GM23338 (cell line): ENCODE measurements at regions not wholly inside any gene's neighbourhood (a gene's known extent, or its start where the extent isn't known, plus 50 kb on each side); places are given as distances from the start of the nearest gene placed in this dataset.

Experiments
- ATAC-seq: fragments of 200-7000 bp; cut with Tn5 transposase; 3 replicates; pipeline ENCODE4 v1.9.1; 2020
- DNase-seq: peaks from one replicate; pipeline ENCODE4 v3.0.0-alpha.2; 2015; ENCODE audit warnings: low spot score
- H2AFZ ChIP-seq: fragments of 200-600 bp; sonication (generic); 2 replicates; pipeline ENCODE4 v1.8.0; 2016; ENCODE audit warnings: antibody characterized with exemption, mild to moderate bottlenecking, moderate library complexity
- H3F3A ChIP-seq: fragments of 200-600 bp; sonication (generic); replicated peaks from 2 replicates; pipeline ENCODE4 v1.8.0; 2017; ENCODE audit warnings: antibody characterized with exemption, mixed run types, low read depth
- H3K27ac ChIP-seq: fragments of 200-600 bp; sonication (generic); 2 replicates; pipeline ENCODE4 v1.6.1; 2016; ENCODE audit warnings: low read depth
- H3K27me3 ChIP-seq: fragments of 200-600 bp; sonication (generic); 2 replicates; pipeline ENCODE4 v1.8.0; 2016; ENCODE audit warnings: mild to moderate bottlenecking, mixed run types, moderate library complexity; ENCODE audit not compliant: insufficient read depth
- H3K36me3 ChIP-seq: fragments of 200-600 bp; sonication (generic); 2 replicates; pipeline ENCODE4 v1.8.0; 2016; ENCODE audit warnings: mild to moderate bottlenecking; ENCODE audit not compliant: insufficient read depth
- H3K4me1 ChIP-seq: fragments of 200-600 bp; sonication (generic); 2 replicates; pipeline ENCODE4 v1.8.0; 2016; ENCODE audit warnings: mild to moderate bottlenecking, moderate library complexity; ENCODE audit not compliant: insufficient read depth
- H3K4me2 ChIP-seq: fragments of 200-600 bp; sonication (generic); 2 replicates; pipeline ENCODE4 v1.7.1; 2017; ENCODE audit warnings: mixed run types
- H3K4me3 ChIP-seq: fragments of 200-600 bp; sonication (generic); 2 replicates; pipeline ENCODE4 v1.6.1; 2016; ENCODE audit warnings: mixed run types
- H3K79me2 ChIP-seq: fragments of 200-600 bp; sonication (generic); replicated peaks from 2 replicates; pipeline ENCODE4 v1.8.0; 2017; ENCODE audit warnings: mild to moderate bottlenecking; ENCODE audit not compliant: insufficient read depth
- H3K9me2 ChIP-seq: fragments of 200-600 bp; sonication (generic); 2 replicates; pipeline ENCODE4 v1.8.0; 2017; ENCODE audit not compliant: insufficient read depth
- H4K20me1 ChIP-seq: fragments of 200-600 bp; sonication (generic); replicated peaks from 2 replicates; pipeline ENCODE4 v1.8.0; 2017; ENCODE audit warnings: mild to moderate bottlenecking; ENCODE audit not compliant: insufficient read depth
- H3K27ac Mint-ChIP-seq: 2 replicates; pipeline ENCODE4 v1.8.0; 2020; ENCODE audit warnings: inconsistent platforms, mild to moderate bottlenecking, moderate library complexity, mixed read lengths
- H3K27me3 Mint-ChIP-seq: 3 replicates; pipeline ENCODE4 v1.8.0; 2022; ENCODE audit warnings: low read depth, mild to moderate bottlenecking, moderate library complexity, mixed read lengths, inconsistent platforms; ENCODE audit not compliant: insufficient read depth, poor library complexity
- H3K36me3 Mint-ChIP-seq: 3 replicates; pipeline ENCODE4 v1.8.0; 2021; ENCODE audit warnings: low read depth, mild to moderate bottlenecking, inconsistent platforms, moderate library complexity, mixed read lengths
- H3K4me1 Mint-ChIP-seq: 3 replicates; pipeline ENCODE4 v1.8.0; 2020; ENCODE audit warnings: mild to moderate bottlenecking, inconsistent platforms, mixed read lengths
- H3K4me3 Mint-ChIP-seq: 3 replicates; pipeline ENCODE4 v1.8.0; 2021; ENCODE audit warnings: moderate library complexity, mild to moderate bottlenecking, inconsistent platforms, mixed read lengths
- H3K9me3 Mint-ChIP-seq: 3 replicates; pipeline ENCODE4 v1.8.0; 2020; ENCODE audit warnings: moderate library complexity, mild to moderate bottlenecking, inconsistent platforms, mixed read lengths
- CREB1 ChIP-seq: fragments of 250-450 bp; sonication (Bioruptor Pico); IDR thresholded peaks from 2 replicates; pipeline ENCODE4 v1.5.0; 2020; ENCODE audit warnings: low read depth, mild to moderate bottlenecking, moderate library complexity
- CTCF ChIP-seq, 2 experiments: fragments of 200-600 bp in 1 of 2; sonication (generic) in 1 of 2; conservative IDR thresholded peaks; 2 replicates each; pipeline versions ENCODE4 v1.5.1 to v1.6.1; 2016 to 2017; ENCODE audit warnings: antibody characterized with exemption in 2 of 2, low read depth in 2 of 2, mild to moderate bottlenecking in 2 of 2, moderate library complexity in 1 of 2
- ETS1 ChIP-seq: IDR thresholded peaks from 2 replicates; pipeline ENCODE4 v1.6.1; 2016; ENCODE audit warnings: antibody characterized with exemption
- EZH2 ChIP-seq: fragments of 200-600 bp; sonication (generic); IDR thresholded peaks from one replicate; pipeline ENCODE4 v1.8.0; 2017; ENCODE audit warnings: antibody characterized with exemption, mild to moderate bottlenecking, low read depth; ENCODE audit not compliant: unreplicated experiment
- EZH2phosphoT487 ChIP-seq: fragments of 200-600 bp; sonication (generic); IDR thresholded peaks from one replicate; pipeline ENCODE4 v1.8.1; 2018; ENCODE audit warnings: antibody characterized with exemption; ENCODE audit not compliant: unreplicated experiment
- JUNB ChIP-seq: IDR thresholded peaks from one replicate; pipeline ENCODE4 v1.6.1; 2016; ENCODE audit warnings: antibody characterized with exemption; ENCODE audit not compliant: unreplicated experiment
- NANOG ChIP-seq: IDR thresholded peaks from 2 replicates; pipeline ENCODE4 v1.6.1; 2016; ENCODE audit warnings: antibody characterized with exemption, borderline replicate concordance
- POLR2AphosphoS5 ChIP-seq: IDR thresholded peaks from 2 replicates; pipeline ENCODE4 v1.6.1; 2016; ENCODE audit warnings: antibody characterized with exemption, low read depth
- REST ChIP-seq: IDR thresholded peaks from one replicate; pipeline ENCODE4 v1.6.1; 2018; ENCODE audit warnings: antibody characterized with exemption; ENCODE audit not compliant: unreplicated experiment
- STAT1 ChIP-seq: IDR thresholded peaks from one replicate; pipeline ENCODE4 v1.6.1; 2016; ENCODE audit warnings: antibody characterized with exemption; ENCODE audit not compliant: unreplicated experiment
- ZNF114 ChIP-seq: fragments of 250-450 bp; sonication (Bioruptor Pico); IDR thresholded peaks from 2 replicates; pipeline ENCODE4 v1.5.0; 2020; ENCODE audit warnings: mild to moderate bottlenecking, moderate library complexity
- ZNF331 ChIP-seq: fragments of 250-450 bp; sonication (Bioruptor Pico); IDR thresholded peaks from 2 replicates; pipeline ENCODE4 v1.5.0; 2020; ENCODE audit warnings: low read depth, mild to moderate bottlenecking, moderate library complexity
- ZNF462 ChIP-seq: fragments of 250-450 bp; sonication (Bioruptor Pico); IDR thresholded peaks from 2 replicates; pipeline ENCODE4 v1.5.0; 2020; ENCODE audit warnings: mild to moderate bottlenecking, moderate library complexity

GRCh38 chr4:24274381-24274941 is 309.9 kb downstream of the DHX15 start:
- TF ChIP-seq EZH2phosphoT487 = no peak
- no peak for TF ChIP-seq ZNF114 (CRISPR knock-in tag)
- TF ChIP-seq EZH2 = no peak
- TF ChIP-seq ZNF331 (CRISPR knock-in tag) = no peak
- no peak for TF ChIP-seq REST
- no peak for TF ChIP-seq ZNF462 (CRISPR knock-in tag)
- no peak for TF ChIP-seq POLR2AphosphoS5
- no peak for TF ChIP-seq JUNB
- TF ChIP-seq CTCF (conservative IDR thresholded peaks at IDR 0.05; ENCODE audit: low read depth in 2 of 2) = no peak
- TF ChIP-seq ETS1 = no peak
- no peak for TF ChIP-seq STAT1
- TF ChIP-seq NANOG = no peak
- no peak for TF ChIP-seq CREB1 (CRISPR knock-in tag)
- Mint-ChIP-seq H3K4me3 (no peak overlapping the region), H3K4me1 (peaks cover 8% of the 10 kb centered on the region), H3K27ac (no peak overlapping the region), H3K9me3 (no peaks in the 10 kb centered on the region), H3K27me3 (no peaks in the 10 kb centered on the region), H3K36me3 (no peaks in the 10 kb centered on the region)
- H3K4me2 ChIP-seq = no peak overlapping the region
- H3K9me2 ChIP-seq = peaks cover 6% of the 10 kb centered on the region; the same call in 1 of the 2 replicates
- H3K79me2 ChIP-seq = no peaks in the 10 kb centered on the region
- H3K27me3 ChIP-seq = no peaks in the 10 kb centered on the region
- no peaks in the 10 kb centered on the region for H3F3A ChIP-seq
- H4K20me1 ChIP-seq = no peaks in the 10 kb centered on the region
- no peak overlapping the region for H3K27ac ChIP-seq
- peak overlapping the region; percentile 17; the same call in 1 of the 2 replicates for H2AFZ ChIP-seq
- no peak for DNase-seq
- ATAC-seq = no peak
- peaks cover 13% of the 10 kb centered on the region; the same call in 1 of the 2 replicates for H3K4me1 ChIP-seq
- H3K4me3 ChIP-seq = no peak overlapping the region
- no peaks in the 10 kb centered on the region for H3K36me3 ChIP-seq
